K562 (cell line): ENCODE measurements at regions not wholly inside any gene's neighbourhood (a gene's known extent, or its start where the extent isn't known, plus 50 kb on each side); places are given as distances from the start of the nearest gene placed in this dataset.

Source experiments
- CHD7 ChIP-seq: fragments of 200-600 bp; sonication (generic); IDR thresholded peaks from one replicate; pipeline ENCODE4 v1.6.1; 2012; ENCODE audit warnings: mild to moderate bottlenecking, low read depth, low read length, inconsistent platforms
- JUND ChIP-seq, 2 experiments: IDR thresholded peaks; 2 replicates in 1 of 2; 3 replicates in 1 of 2; pipeline ENCODE4 v1.6.1; 2011; ENCODE audit warnings: borderline replicate concordance in 2 of 2, low read depth in 2 of 2, low read length in 2 of 2, improper control_type of control experiment in 1 of 2, missing biosample characterization in 1 of 2, missing genetic modification characterization in 1 of 2, missing genetic modification reagents in 1 of 2
- NR0B1 ChIP-seq: fragments of 450-650 bp; IDR thresholded peaks from one replicate; pipeline ENCODE4 v1.6.1; 2018; ENCODE audit warnings: mild to moderate bottlenecking, moderate library complexity; ENCODE audit not compliant: partially characterized antibody
- NR3C1 ChIP-seq: sonication (generic); formaldehyde crosslinking; IDR thresholded peaks from 2 replicates; pipeline ENCODE4 v1.8.1; 2022; ENCODE audit warnings: missing genetic modification reagents
- POLR3A ChIP-seq: IDR thresholded peaks from 2 replicates; pipeline ENCODE4 v1.6.1; 2011; ENCODE audit warnings: borderline replicate concordance, mild to moderate bottlenecking, moderate library complexity; ENCODE audit not compliant: insufficient read length, insufficient read depth; ENCODE audit errors: extremely low read depth
- POLR3G ChIP-seq: IDR thresholded peaks from 2 replicates; pipeline ENCODE4 v1.6.1; 2011; ENCODE audit not compliant: insufficient read length, insufficient replicate concordance; ENCODE audit errors: extremely low read depth
- STAT5B ChIP-seq: fragments of 250-450 bp; sonication (Bioruptor Pico); IDR thresholded peaks from 2 replicates; pipeline ENCODE4 v1.8.0; 2021; ENCODE audit warnings: mild to moderate bottlenecking, inconsistent platforms
- TFAM ChIP-seq: fragments of 250-450 bp; sonication (Bioruptor Pico); conservative IDR thresholded peaks from 2 replicates; pipeline ENCODE4 v1.5.0; 2021; ENCODE audit warnings: mild to moderate bottlenecking, moderate library complexity
- ZFP36 ChIP-seq: fragments of 150-350 bp; IDR thresholded peaks from 2 replicates; pipeline ENCODE4 v1.6.1; 2018; ENCODE audit warnings: low read length, low read depth; ENCODE audit not compliant: partially characterized antibody
- ZNF324 ChIP-seq: fragments of 250-450 bp; sonication (Bioruptor Pico); IDR thresholded peaks from 2 replicates; pipeline ENCODE4 v1.4.0; 2020; ENCODE audit warnings: mild to moderate bottlenecking
- ZNF586 ChIP-seq: fragments of 450-650 bp; formaldehyde crosslinking; conservative IDR thresholded peaks from 2 replicates; pipeline ENCODE4 v1.4.0; 2020; ENCODE audit warnings: mild to moderate bottlenecking, moderate library complexity
- ZNF589 ChIP-seq: fragments of 200-800 bp; sonication (Bioruptor generic); IDR thresholded peaks from 2 replicates; pipeline ENCODE4 v1.6.1; 2016; ENCODE audit warnings: low read depth, missing genetic modification characterization, missing compliant biosample characterization

GRCh38 chr1:25011275-25011674 is 81.2 kb upstream of the RUNX3 start (continued):
- TF ChIP-seq CHD7 (no peak), JUND (IDR thresholded peaks at IDR 0.05; ENCODE audit: borderline replicate concordance, low read depth, low read length) (no peak), JUND (tag; IDR thresholded peaks at IDR 0.05; ENCODE audit: borderline replicate concordance, low read depth, low read length) (no peak), ZNF586 (CRISPR knock-in tag) (no peak), POLR3G (no peak), ZFP36 (no peak), NR0B1 (no peak), TFAM (no peak), NR3C1 (no peak), ZNF589 (CRISPR knock-in tag) (no peak), POLR3A (no peak), STAT5B (no peak), ZNF324 (CRISPR knock-in tag) (no peak)
